Tibial nerve (tissue), 3 donors: ENCODE measurements at regions not wholly inside any gene's neighbourhood (a gene's known extent, or its start where the extent isn't known, plus 50 kb on each side); places are given as distances from the start of the nearest gene placed in this dataset.

Source experiments
- POLR2A ChIP-seq, 2 donors: fragments of 450-650 bp; IDR thresholded peaks; one replicate each; pipeline ENCODE4 v1.6.1; 2017; ENCODE audit warnings: antibody characterized with exemption in 2 of 2, mild to moderate bottlenecking in 2 of 2, moderate library complexity in 2 of 2
- TF ChIP-seq, protein P1 (sequence below), 5 experiments: fragments of 200-600 bp in 3 of 5; fragments of 450-650 bp in 2 of 5; sonication (generic) in 3 of 5; IDR thresholded peaks; one replicate each; pipeline ENCODE4 v1.5.1; 2016 to 2019; ENCODE audit warnings: antibody characterized with exemption in 5 of 5, mild to moderate bottlenecking in 3 of 5, moderate library complexity in 2 of 5

GRCh38 chr12:47394070-47394469 lies 311.8 kb downstream of the RPAP3 start:
- TF ChIP-seq, protein P1, sequence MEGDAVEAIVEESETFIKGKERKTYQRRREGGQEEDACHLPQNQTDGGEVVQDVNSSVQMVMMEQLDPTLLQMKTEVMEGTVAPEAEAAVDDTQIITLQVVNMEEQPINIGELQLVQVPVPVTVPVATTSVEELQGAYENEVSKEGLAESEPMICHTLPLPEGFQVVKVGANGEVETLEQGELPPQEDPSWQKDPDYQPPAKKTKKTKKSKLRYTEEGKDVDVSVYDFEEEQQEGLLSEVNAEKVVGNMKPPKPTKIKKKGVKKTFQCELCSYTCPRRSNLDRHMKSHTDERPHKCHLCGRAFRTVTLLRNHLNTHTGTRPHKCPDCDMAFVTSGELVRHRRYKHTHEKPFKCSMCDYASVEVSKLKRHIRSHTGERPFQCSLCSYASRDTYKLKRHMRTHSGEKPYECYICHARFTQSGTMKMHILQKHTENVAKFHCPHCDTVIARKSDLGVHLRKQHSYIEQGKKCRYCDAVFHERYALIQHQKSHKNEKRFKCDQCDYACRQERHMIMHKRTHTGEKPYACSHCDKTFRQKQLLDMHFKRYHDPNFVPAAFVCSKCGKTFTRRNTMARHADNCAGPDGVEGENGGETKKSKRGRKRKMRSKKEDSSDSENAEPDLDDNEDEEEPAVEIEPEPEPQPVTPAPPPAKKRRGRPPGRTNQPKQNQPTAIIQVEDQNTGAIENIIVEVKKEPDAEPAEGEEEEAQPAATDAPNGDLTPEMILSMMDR (IDR thresholded peaks at IDR 0.05) = no peak
- no peak for TF ChIP-seq POLR2A (IDR thresholded peaks at IDR 0.05)
